ENCODE measurements at regions not wholly inside any gene's neighbourhood (a gene's known extent, or its start where the extent isn't known, plus 50 kb on each side); places are given as distances from the start of the nearest gene placed in this dataset.

GRCh38 chr4:26126143-26126718, 194.6 kb upstream of the RBPJ start:
- TF ChIP-seq CTCF (IDR thresholded peaks at IDR 0.05; ENCODE audit: low read depth, low read length, missing input control), result no peak
- TF ChIP-seq REST (IDR thresholded peaks at IDR 0.05), result no peak
- TF ChIP-seq SP1 (IDR thresholded peaks at IDR 0.05), result no peak
- TF ChIP-seq GABPA (IDR thresholded peaks at IDR 0.05 in 1 of 2, conservative IDR thresholded peaks at IDR 0.05 in 1 of 2), result no peak
- no peak for TF ChIP-seq RXRA (IDR thresholded peaks at IDR 0.05)
- no peak for TF ChIP-seq RAD21 (IDR thresholded peaks at IDR 0.05)
- no peak for TF ChIP-seq TAF1 (conservative IDR thresholded peaks at IDR 0.05)
- TF ChIP-seq JUND (IDR thresholded peaks at IDR 0.05), result no peak
- no peak for TF ChIP-seq ZBTB33 (IDR thresholded peaks at IDR 0.05)

Measured in liver (tissue), 3 donors.